OCI-LY3 (cell line): ENCODE measurements at regions not wholly inside any gene's neighbourhood (a gene's known extent, or its start where the extent isn't known, plus 50 kb on each side); places are given as distances from the start of the nearest gene placed in this dataset.

Experiments
- H2AFZ ChIP-seq: fragments of 200-600, 300-600 bp; shearing (Covaris generic); 2 replicates; pipeline ENCODE4 v1.6.0; 2014; ENCODE audit warnings: antibody characterized with exemption, low read depth, low read length
- H3K27ac ChIP-seq: fragments of 200-600, 300-600 bp; sonication (generic); 2 replicates; pipeline ENCODE4 v1.5.1; 2014; ENCODE audit warnings: mild to moderate bottlenecking, low read length, moderate library complexity, mixed read lengths
- H3K27me3 ChIP-seq: fragments of 200-600, 300-600 bp; sonication (generic); 2 replicates; pipeline ENCODE4 v1.6.1; 2014; ENCODE audit warnings: low read depth, low read length, mixed read lengths
- H3K36me3 ChIP-seq: fragments of 200-600, 300-600 bp; sonication (generic); replicated peaks from 2 replicates; pipeline ENCODE3; 2014; ENCODE audit warnings: low read depth, low read length, mixed read lengths
- H3K4me1 ChIP-seq: fragments of 300-600, 200-600 bp; sonication (generic); 2 replicates; pipeline ENCODE4 v1.6.1; 2014; ENCODE audit warnings: low read length, mixed read lengths
- H3K4me2 ChIP-seq: fragments of 200-600, 300-600 bp; sonication (generic); 2 replicates; pipeline ENCODE4 v1.6.1; 2014; ENCODE audit warnings: low read length, mixed read lengths
- H3K4me3 ChIP-seq: fragments of 300-600, 200-600 bp; sonication (generic); 2 replicates; pipeline ENCODE4 v1.5.1; 2014; ENCODE audit warnings: antibody characterized with exemption, mild to moderate bottlenecking, low read length, moderate library complexity
- H3K79me2 ChIP-seq: fragments of 300-600, 200-600 bp; shearing (Covaris generic); 2 replicates; pipeline ENCODE4 v1.6.1; 2014; ENCODE audit warnings: mild to moderate bottlenecking, low read length, mixed read lengths
- H3K9ac ChIP-seq: fragments of 300-600, 200-600 bp; shearing (Covaris generic); 2 replicates; pipeline ENCODE4 v1.6.0; 2014; ENCODE audit warnings: mild to moderate bottlenecking, low read length, moderate library complexity
- H3K9me3 ChIP-seq: fragments of 200-600, 300-600 bp; shearing (Covaris generic); 2 replicates; pipeline ENCODE4 v1.6.1; 2014; ENCODE audit warnings: low read length, mixed read lengths; ENCODE audit not compliant: insufficient read depth
- H4K20me1 ChIP-seq: fragments of 200-600, 300-600 bp; sonication (generic); 2 replicates; pipeline ENCODE4 v1.6.1; 2016; ENCODE audit warnings: low read length, mixed read lengths; ENCODE audit not compliant: insufficient read depth
- EZH2phosphoT487 ChIP-seq: fragments of 200-600 bp; shearing (Covaris generic); IDR thresholded peaks from 2 replicates; pipeline ENCODE4 v1.6.1; 2018; ENCODE audit warnings: antibody characterized with exemption, mixed run types, low read depth
- TF ChIP-seq, protein P1 (sequence below): fragments of 200-600, 300-600 bp; sonication (generic); IDR thresholded peaks from 2 replicates; pipeline ENCODE4 v1.5.1; 2014; ENCODE audit warnings: antibody characterized with exemption, low read length, low read depth

DNA sequence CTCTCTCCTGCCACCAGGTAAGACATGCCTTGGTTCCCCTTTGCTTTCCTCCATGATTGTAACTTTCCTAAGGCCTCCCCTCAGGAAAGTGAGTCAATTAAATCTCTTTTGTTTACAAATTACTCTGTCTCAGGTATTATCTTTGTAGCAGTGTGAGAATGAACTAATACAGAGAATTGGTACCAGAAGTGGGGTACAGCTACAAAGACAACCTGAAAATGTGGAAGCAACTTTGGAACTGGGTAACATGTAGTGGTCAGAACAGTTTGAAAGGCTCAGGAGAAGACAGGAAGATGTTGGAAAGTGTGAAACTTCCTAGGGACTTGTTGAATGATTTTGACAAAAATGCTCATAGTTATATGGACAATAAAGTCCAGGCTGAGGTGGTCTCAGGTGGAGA is 97.2 kb downstream of the FAM170A start:
- H3K9ac ChIP-seq, result no peak overlapping the region
- TF ChIP-seq EZH2phosphoT487, result no peak
- TF ChIP-seq, protein P1, sequence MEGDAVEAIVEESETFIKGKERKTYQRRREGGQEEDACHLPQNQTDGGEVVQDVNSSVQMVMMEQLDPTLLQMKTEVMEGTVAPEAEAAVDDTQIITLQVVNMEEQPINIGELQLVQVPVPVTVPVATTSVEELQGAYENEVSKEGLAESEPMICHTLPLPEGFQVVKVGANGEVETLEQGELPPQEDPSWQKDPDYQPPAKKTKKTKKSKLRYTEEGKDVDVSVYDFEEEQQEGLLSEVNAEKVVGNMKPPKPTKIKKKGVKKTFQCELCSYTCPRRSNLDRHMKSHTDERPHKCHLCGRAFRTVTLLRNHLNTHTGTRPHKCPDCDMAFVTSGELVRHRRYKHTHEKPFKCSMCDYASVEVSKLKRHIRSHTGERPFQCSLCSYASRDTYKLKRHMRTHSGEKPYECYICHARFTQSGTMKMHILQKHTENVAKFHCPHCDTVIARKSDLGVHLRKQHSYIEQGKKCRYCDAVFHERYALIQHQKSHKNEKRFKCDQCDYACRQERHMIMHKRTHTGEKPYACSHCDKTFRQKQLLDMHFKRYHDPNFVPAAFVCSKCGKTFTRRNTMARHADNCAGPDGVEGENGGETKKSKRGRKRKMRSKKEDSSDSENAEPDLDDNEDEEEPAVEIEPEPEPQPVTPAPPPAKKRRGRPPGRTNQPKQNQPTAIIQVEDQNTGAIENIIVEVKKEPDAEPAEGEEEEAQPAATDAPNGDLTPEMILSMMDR, result no peak
- no peaks in the 10 kb centered on the region for H3K79me2 ChIP-seq
- no peak overlapping the region for H3K4me3 ChIP-seq
- H3K27me3 ChIP-seq, result no peaks in the 10 kb centered on the region
- no peaks in the 10 kb centered on the region for H3K4me1 ChIP-seq
- no peak overlapping the region for H3K27ac ChIP-seq
- H2AFZ ChIP-seq, result no peak overlapping the region
- no peaks in the 10 kb centered on the region for H3K9me3 ChIP-seq
- no peaks in the 10 kb centered on the region for H3K36me3 ChIP-seq
- no peak overlapping the region for H3K4me2 ChIP-seq
- H4K20me1 ChIP-seq, result no peaks in the 10 kb centered on the region

- peaks cover 5% of the 10 kb centered on the region; the same call in 1 of the 2 replicates for H3K4me1 ChIP-seq
- no peak overlapping the region for H3K4me3 ChIP-seq
- no peak overlapping the region for H3K4me2 ChIP-seq
- TF ChIP-seq, protein P1, result no peak
- no peak for TF ChIP-seq EZH2phosphoT487
- H3K27me3 ChIP-seq, result no peaks in the 10 kb centered on the region
- H4K20me1 ChIP-seq, result no peaks in the 10 kb centered on the region
- no peaks in the 10 kb centered on the region for H3K79me2 ChIP-seq
- H3K9ac ChIP-seq, result no peak overlapping the region
- H2AFZ ChIP-seq, result no peak overlapping the region
- H3K9me3 ChIP-seq, result no peaks in the 10 kb centered on the region
- no peaks in the 10 kb centered on the region for H3K36me3 ChIP-seq
- no peak overlapping the region for H3K27ac ChIP-seq
Observed at GRCh38 chr5:119740225-119740624, 110.9 kb downstream of the FAM170A start.

GRCh38 chr5:119741691-119742090 is 112.3 kb downstream of the FAM170A start:
- Histone ChIP-seq H3K4me2 (no peak overlapping the region), H2AFZ (no peak overlapping the region), H3K9me3 (no peaks in the 10 kb centered on the region), H4K20me1 (no peaks in the 10 kb centered on the region), H3K4me3 (no peak overlapping the region), H3K79me2 (no peaks in the 10 kb centered on the region), H3K9ac (no peak overlapping the region), H3K27me3 (no peaks in the 10 kb centered on the region), H3K27ac (no peak overlapping the region), H3K36me3 (no peaks in the 10 kb centered on the region), H3K4me1 (peaks cover 5% of the 10 kb centered on the region; the same call in 1 of the 2 replicates)
- TF ChIP-seq EZH2phosphoT487, result no peak
- TF ChIP-seq, protein P1, result no peak

DNA sequence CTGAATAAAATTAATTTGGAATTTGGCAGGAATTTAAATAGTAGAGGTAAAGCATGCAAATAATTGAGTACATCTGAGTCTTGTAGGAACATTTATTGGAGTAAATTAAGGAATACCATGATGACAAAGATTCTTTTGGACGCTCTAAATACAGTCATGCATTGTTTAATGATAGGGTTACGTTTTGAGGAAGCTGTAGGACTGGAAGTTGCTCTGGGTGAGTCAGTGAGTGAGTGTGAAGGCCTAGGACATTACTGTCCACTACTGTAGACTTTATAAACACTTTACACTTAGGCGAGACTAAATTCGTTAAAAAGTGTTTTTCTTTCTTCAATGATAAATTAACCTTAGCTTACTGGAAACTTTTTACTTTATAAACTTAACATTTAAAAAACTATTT is 113.0 kb downstream of the FAM170A start:
- H4K20me1 ChIP-seq, result no peaks in the 10 kb centered on the region
- no peak overlapping the region for H3K4me3 ChIP-seq
- H3K79me2 ChIP-seq, result no peaks in the 10 kb centered on the region
- H3K4me1 ChIP-seq, result peaks cover 5% of the 10 kb centered on the region; the same call in 1 of the 2 replicates
- no peak overlapping the region for H2AFZ ChIP-seq
- H3K4me2 ChIP-seq, result no peak overlapping the region
- no peak for TF ChIP-seq EZH2phosphoT487
- TF ChIP-seq, protein P1, result no peak
- H3K27me3 ChIP-seq, result no peaks in the 10 kb centered on the region
- H3K36me3 ChIP-seq, result no peaks in the 10 kb centered on the region
- no peak overlapping the region for H3K9ac ChIP-seq
- H3K27ac ChIP-seq, result no peak overlapping the region
- no peaks in the 10 kb centered on the region for H3K9me3 ChIP-seq
